SK-N-SH (cell line): ENCODE measurements at regions not wholly inside any gene's neighbourhood (a gene's known extent, or its start where the extent isn't known, plus 50 kb on each side); places are given as distances from the start of the nearest gene placed in this dataset.

Experiments
- CTCF ChIA-PET: fragments of 300-600, 350-600 bp; formaldehyde crosslinking; extraction: SDS; loops from one replicate; lab custom pipeline; 2021; lab: Yijun Ruan, JAX
- POLR2A ChIA-PET: fragments of 350-600 bp; sonication (Branson Sonifier 250); formaldehyde crosslinking; extraction: SDS; loops from one replicate; lab custom pipeline; 2020; ENCODE audit warnings: antibody characterized with exemption, inconsistent platforms; lab: Yijun Ruan, JAX
- DNase-seq: peaks from one replicate; pipeline ENCODE4 v3.0.0; 2012
- H2AFZ ChIP-seq: fragments of 200-600 bp; sonication (generic); 2 replicates; pipeline ENCODE4 v1.8.1; 2016; ENCODE audit warnings: antibody characterized with exemption, mild to moderate bottlenecking, low read depth
- H3F3A ChIP-seq: fragments of 200-600 bp; sonication (generic); replicated peaks from 2 replicates; pipeline ENCODE3; 2016; ENCODE audit warnings: antibody characterized with exemption, mild to moderate bottlenecking; ENCODE audit not compliant: insufficient read depth
- H3K27ac ChIP-seq, 2 experiments: fragments of 200-500 bp in 1 of 2; fragments of 200-600 bp in 1 of 2; sonication (Bioruptor generic) in 1 of 2; sonication (generic), shearing (Covaris generic) in 1 of 2; 2 replicates each; pipeline versions ENCODE4 v1.5.1 to v1.6.1; 2014 to 2016; ENCODE audit warnings: low read depth in 2 of 2, inconsistent platforms in 1 of 2, low read length in 1 of 2, mild to moderate bottlenecking in 1 of 2, mixed read lengths in 1 of 2
- H3K27me3 ChIP-seq: fragments of 200-600 bp; sonication (generic), shearing (Covaris generic); 2 replicates; pipeline ENCODE4 v1.6.1; 2016; ENCODE audit warnings: mixed run types; ENCODE audit not compliant: insufficient read depth
- H3K36me3 ChIP-seq, 2 experiments: fragments of 200-500 bp in 1 of 2; fragments of 200-600 bp in 1 of 2; sonication (Bioruptor generic) in 1 of 2; sonication (generic) in 1 of 2; replicated peaks in 1 of 2; 2 replicates each; pipeline versions ENCODE3 to v1.5.1; 2014 to 2016; ENCODE audit warnings: low read length in 1 of 2, mild to moderate bottlenecking in 1 of 2; ENCODE audit not compliant: insufficient read depth in 2 of 2, control insufficient read depth in 1 of 2
- H3K4me1 ChIP-seq, 2 experiments: fragments of 200-500 bp in 1 of 2; fragments of 200-600 bp in 1 of 2; sonication (Bioruptor generic) in 1 of 2; sonication (generic), shearing (Covaris generic) in 1 of 2; 2 replicates each; pipeline versions ENCODE4 v1.5.1 to v1.6.1; 2014 to 2016; ENCODE audit warnings: low read depth in 1 of 2, low read length in 1 of 2, mixed run types in 1 of 2; ENCODE audit not compliant: insufficient read depth in 2 of 2, control insufficient read depth in 1 of 2
- H3K4me2 ChIP-seq: fragments of 200-600 bp; sonication (generic), shearing (Covaris generic); 2 replicates; pipeline ENCODE4 v1.6.1; 2017; ENCODE audit warnings: mixed run types
- H3K4me3 ChIP-seq, 2 experiments: fragments of 200-500 bp in 1 of 2; fragments of 200-600 bp in 1 of 2; sonication (Bioruptor generic) in 1 of 2; sonication (generic), shearing (Covaris generic) in 1 of 2; 2 replicates each; pipeline versions ENCODE4 v1.5.1 to v1.8.1; 2014 to 2016; ENCODE audit warnings: low read depth in 2 of 2, inconsistent platforms in 1 of 2, low read length in 1 of 2, mild to moderate bottlenecking in 1 of 2, mixed read lengths in 1 of 2, moderate library complexity in 1 of 2
- H3K79me2 ChIP-seq: fragments of 200-600 bp; sonication (generic); 2 replicates; pipeline ENCODE4 v1.8.1; 2017; ENCODE audit warnings: mild to moderate bottlenecking; ENCODE audit not compliant: insufficient read depth
- H3K9ac ChIP-seq: fragments of 200-600 bp; sonication (generic); 2 replicates; pipeline ENCODE4 v1.6.1; 2017; ENCODE audit warnings: mixed run types
- H3K9me2 ChIP-seq: fragments of 200-600 bp; sonication (generic); 2 replicates; pipeline ENCODE4 v1.6.1; 2017; ENCODE audit warnings: mixed run types
- H3K9me3 ChIP-seq: fragments of 200-600 bp; sonication (generic); 2 replicates; pipeline ENCODE4 v1.6.1; 2017; ENCODE audit warnings: mixed run types, mild to moderate bottlenecking, moderate library complexity
- H4K20me1 ChIP-seq: fragments of 200-600 bp; sonication (generic); 2 replicates; pipeline ENCODE4 v1.6.1; 2017; ENCODE audit warnings: mild to moderate bottlenecking, mixed run types; ENCODE audit not compliant: insufficient read depth
- CHD2 ChIP-seq: fragments of 150-350 bp; IDR thresholded peaks from 2 replicates; pipeline ENCODE4 v1.6.1; 2018; ENCODE audit warnings: low read length; ENCODE audit not compliant: partially characterized antibody
- CTCF ChIP-seq: fragments of 200-600 bp; sonication (generic); IDR thresholded peaks from 2 replicates; pipeline ENCODE4 v1.6.1; 2017; ENCODE audit warnings: antibody characterized with exemption, mild to moderate bottlenecking, moderate library complexity
- ELF1 ChIP-seq: IDR thresholded peaks from 2 replicates; pipeline ENCODE4 v1.4.0; 2012
- EZH2phosphoT487 ChIP-seq: fragments of 200-600 bp; sonication (generic); IDR thresholded peaks from 2 replicates; pipeline ENCODE4 v1.6.1; 2017; ENCODE audit warnings: low read depth, mixed run types, mild to moderate bottlenecking, antibody characterized with exemption, moderate library complexity, borderline replicate concordance
- FOXJ3 ChIP-seq: sonication (generic); formaldehyde crosslinking; IDR thresholded peaks from 2 replicates; pipeline ENCODE4 v1.5.1; 2020; ENCODE audit warnings: mild to moderate bottlenecking, missing genetic modification reagents
- GABPA ChIP-seq: IDR thresholded peaks from 2 replicates; pipeline ENCODE4 v1.4.0; 2012; ENCODE audit warnings: low read depth, mild to moderate bottlenecking
- GATA2 ChIP-seq: sonication (generic); formaldehyde crosslinking; IDR thresholded peaks from 2 replicates; pipeline ENCODE4 v1.5.0; 2020; ENCODE audit warnings: mild to moderate bottlenecking, missing genetic modification reagents
- JUND ChIP-seq: IDR thresholded peaks from 2 replicates; pipeline ENCODE4 v1.4.0; 2012
- MAX ChIP-seq: IDR thresholded peaks from 2 replicates; pipeline ENCODE4 v1.4.0; 2012; ENCODE audit warnings: low read depth
- MXI1 ChIP-seq: IDR thresholded peaks from 2 replicates; pipeline ENCODE4 v1.6.1; 2012; ENCODE audit warnings: mild to moderate bottlenecking, low read depth, low read length, improper control_type of control experiment
- NFIC ChIP-seq: IDR thresholded peaks from 2 replicates; pipeline ENCODE4 v1.4.0; 2012; ENCODE audit warnings: borderline replicate concordance
- PBX3 ChIP-seq: IDR thresholded peaks from 2 replicates; pipeline ENCODE4; 2012
- REST ChIP-seq: IDR thresholded peaks from 2 replicates; pipeline ENCODE4 v1.6.1; 2012; ENCODE audit warnings: mild to moderate bottlenecking, low read depth, low read length, moderate library complexity
- RFX5 ChIP-seq: IDR thresholded peaks from 2 replicates; pipeline ENCODE4 v1.6.1; 2012; ENCODE audit warnings: mild to moderate bottlenecking, improper control_type of control experiment, low read length
- SIN3A ChIP-seq: IDR thresholded peaks from 2 replicates; pipeline ENCODE4 v1.6.1; 2012; ENCODE audit warnings: low read depth, mild to moderate bottlenecking, low read length, moderate library complexity, borderline replicate concordance
- SMC3 ChIP-seq: IDR thresholded peaks from 2 replicates; pipeline ENCODE4 v1.6.1; 2012; ENCODE audit warnings: low read depth, low read length, improper control_type of control experiment
- TAF1 ChIP-seq: IDR thresholded peaks from 2 replicates; pipeline ENCODE4 v1.6.1; 2012; ENCODE audit warnings: low read depth, mild to moderate bottlenecking, low read length, moderate library complexity, borderline replicate concordance
- TEAD4 ChIP-seq: IDR thresholded peaks from 2 replicates; pipeline ENCODE4 v1.4.0; 2012; ENCODE audit warnings: mild to moderate bottlenecking, borderline replicate concordance; ENCODE audit not compliant: insufficient read depth
- YY1 ChIP-seq: IDR thresholded peaks from 2 replicates; pipeline ENCODE4 v1.4.0; 2012; ENCODE audit warnings: low read depth, mild to moderate bottlenecking
- WGBS: methylation state at CpG from one replicate; pipeline ENCODE4 v1.1.6; 2017; ENCODE audit warnings: low lambda C conversion rate; 5-methylcytosine and 5-hydroxymethylcytosine counted together

GRCh38 chr10:131445623-131446022 is 134.1 kb upstream of the TCERG1L start:
- Histone ChIP-seq H3K4me2 (no peak overlapping the region), H3K9ac (no peak overlapping the region), H3K4me1 (no peaks in the 10 kb centered on the region), H3K36me3 (no peaks in the 10 kb centered on the region), H3K79me2 (no peaks in the 10 kb centered on the region), H4K20me1 (no peaks in the 10 kb centered on the region), H3K9me2 (no peaks in the 10 kb centered on the region), H3F3A (no peaks in the 10 kb centered on the region), H2AFZ (no peak overlapping the region), H3K27ac (no peak overlapping the region), H3K9me3 (no peaks in the 10 kb centered on the region), H3K4me3 (no peak overlapping the region), H3K27me3 (no peaks in the 10 kb centered on the region)
- CTCF ChIA-PET, result interaction anchor here (1.8 kb wide), 1 partner anchor 9 kb away, joined by 11 read pairs; no protein-coding TSS in a partner anchor
- no peak for DNase-seq
- POLR2A ChIA-PET, result no interaction called here
- TF ChIP-seq MXI1, result no peak
- TF ChIP-seq FOXJ3, result no peak
- no peak for TF ChIP-seq SMC3
- TF ChIP-seq ELF1, result no peak
- no peak for TF ChIP-seq TEAD4
- TF ChIP-seq GABPA, result no peak
- TF ChIP-seq EZH2phosphoT487, result no peak
- no peak for TF ChIP-seq REST
- no peak for TF ChIP-seq NFIC
- TF ChIP-seq YY1, result no peak
- TF ChIP-seq CHD2, result no peak
- TF ChIP-seq GATA2 (CRISPR knock-in tag), result no peak
- TF ChIP-seq RFX5, result no peak
- no peak for TF ChIP-seq MAX
- TF ChIP-seq JUND, result no peak
- TF ChIP-seq PBX3, result no peak
- no peak for TF ChIP-seq CTCF
- no peak for TF ChIP-seq TAF1
- TF ChIP-seq SIN3A, result no peak
- 48% methylated on average over 8 of the region's 8 CpGs for WGBS
